HG03103 (cell line): ENCODE measurements at regions not wholly inside any gene's neighbourhood (a gene's known extent, or its start where the extent isn't known, plus 50 kb on each side); places are given as distances from the start of the nearest gene placed in this dataset.
"Not testable (repeated sequence)": the region's sequence is repeated elsewhere in the genome, so short reads cannot be mapped to it uniquely, and the experiment has no call there.

Experiments used
- ATAC-seq: cut with Tn5 transposase; IDR thresholded peaks from one replicate; pipeline ENCODE4 v1.9.1; 2021; ENCODE audit warnings: low read depth; ENCODE audit not compliant: unreplicated experiment

- ATAC-seq = no peak
These were observed 68.7 kb downstream of the VSIG4 start for GRCh38 chrX:65971151-65971550.

GRCh38 chrX:65967159-65967558 lies 72.7 kb downstream of the VSIG4 start:
- not testable (repeated sequence) for ATAC-seq

GRCh38 chrX:65961714-65962113 lies 78.2 kb downstream of the VSIG4 start:
- ATAC-seq = no peak

GRCh38 chrX:65948103-65948502 lies 91.8 kb downstream of the VSIG4 start:
- no peak for ATAC-seq

- ATAC-seq = no peak
These were observed 98.1 kb downstream of the VSIG4 start for GRCh38 chrX:65941775-65942174.

- ATAC-seq = no peak
These were observed 106.7 kb downstream of the VSIG4 start for GRCh38 chrX:65933085-65933589.

- ATAC-seq = no peak
These were observed 107.5 kb downstream of the VSIG4 start for GRCh38 chrX:65932173-65933084.

- no peak for ATAC-seq
These were observed 111.4 kb downstream of the VSIG4 start for GRCh38 chrX:65928522-65928921.

- not testable (repeated sequence) for ATAC-seq
These were observed 112.5 kb downstream of the VSIG4 start for GRCh38 chrX:65927386-65927785.

- peak; percentile 77 for ATAC-seq
These were observed 113.5 kb downstream of the VSIG4 start for GRCh38 chrX:65926095-65927019.

GRCh38 chrX:65925592-65925991 lies 114.3 kb downstream of the VSIG4 start:
- ATAC-seq = no peak

- ATAC-seq = no peak
These were observed 114.9 kb downstream of the VSIG4 start for GRCh38 chrX:65925005-65925404.

- no peak for ATAC-seq
These were observed 118.5 kb downstream of the VSIG4 start for GRCh38 chrX:65921363-65921762.

- ATAC-seq = no peak
These were observed 119.3 kb downstream of the VSIG4 start for GRCh38 chrX:65920620-65921019.

GRCh38 chrX:65910899-65911298 lies 129.0 kb downstream of the VSIG4 start:
- no peak for ATAC-seq

GRCh38 chrX:65903750-65904149 lies 136.1 kb downstream of the VSIG4 start:
- no peak for ATAC-seq

GRCh38 chrX:65902011-65902410 lies 137.9 kb downstream of the VSIG4 start:
- ATAC-seq = no peak

GRCh38 chrX:65900850-65901844 lies 138.7 kb downstream of the VSIG4 start:
- ATAC-seq = no peak

- ATAC-seq = no peak
These were observed 145.7 kb downstream of the VSIG4 start for GRCh38 chrX:65894133-65894532.

GRCh38 chrX:65891817-65892216 lies 148.1 kb downstream of the VSIG4 start:
- not testable (repeated sequence) for ATAC-seq
